MCF 10A (cell line): ENCODE measurements at regions not wholly inside any gene's neighbourhood (a gene's known extent, or its start where the extent isn't known, plus 50 kb on each side); places are given as distances from the start of the nearest gene placed in this dataset.
"Not testable (repeated sequence)": the region's sequence is repeated elsewhere in the genome, so short reads cannot be mapped to it uniquely, and the experiment has no call there.

Source experiments
- BruUV-seq: library from RNA; stranded (reverse); fragments of 400-500 nt; replicated peaks from 2 replicates; lab custom pipeline; 2021; lab: Mats Ljungman, UMichigan
- CTCF ChIA-PET: fragments of 300-600 bp; sonication (Branson Sonifier 250); formaldehyde crosslinking; extraction: SDS; loops from one replicate; lab custom pipeline; 2021; ENCODE audit warnings: antibody characterized with exemption, inconsistent platforms; lab: Yijun Ruan, JAX
- POLR2A ChIA-PET: fragments of 300-600, 350-650 bp; sonication (Branson Sonifier 250); formaldehyde crosslinking; extraction: SDS; loops from one replicate; lab custom pipeline; 2020; ENCODE audit warnings: antibody characterized with exemption, inconsistent platforms; lab: Yijun Ruan, JAX
- DNase-seq: peaks from one replicate; pipeline ENCODE4 v3.0.0-alpha.2; 2018; ENCODE audit not compliant: unreplicated experiment
- H3K27ac Mint-ChIP-seq: one replicate; pipeline ENCODE4 v1.8.0; 2022; ENCODE audit warnings: mild to moderate bottlenecking, low read depth, mixed read lengths; ENCODE audit not compliant: unreplicated experiment
- H3K27me3 Mint-ChIP-seq: one replicate; pipeline ENCODE4 v1.8.0; 2022; ENCODE audit warnings: mixed read lengths; ENCODE audit not compliant: insufficient read depth, unreplicated experiment
- H3K36me3 Mint-ChIP-seq: one replicate; pipeline ENCODE4 v1.8.0; 2022; ENCODE audit warnings: mild to moderate bottlenecking, moderate library complexity, mixed read lengths; ENCODE audit not compliant: insufficient read depth, unreplicated experiment
- H3K4me1 Mint-ChIP-seq: one replicate; pipeline ENCODE4 v1.8.0; 2022; ENCODE audit warnings: mixed read lengths; ENCODE audit not compliant: insufficient read depth, unreplicated experiment
- H3K4me3 Mint-ChIP-seq: one replicate; pipeline ENCODE4 v1.8.0; 2022; ENCODE audit warnings: mild to moderate bottlenecking, moderate library complexity, mixed read lengths; ENCODE audit not compliant: unreplicated experiment
- H3K9me3 Mint-ChIP-seq: one replicate; pipeline ENCODE4 v1.8.0; 2022; ENCODE audit warnings: mixed read lengths; ENCODE audit not compliant: unreplicated experiment
- CTCF ChIP-seq: fragments of 200-600 bp; IDR thresholded peaks from one replicate; pipeline ENCODE4 v1.8.0; 2022; ENCODE audit warnings: antibody characterized with exemption, mild to moderate bottlenecking; ENCODE audit not compliant: unreplicated experiment
- intact Hi-C: fragments of 100-400 bp; cut with micrococcal nuclease; formaldehyde crosslinking; loops from 2 replicates; pipeline ENCODE4 v1.14.1; 2022

DNA sequence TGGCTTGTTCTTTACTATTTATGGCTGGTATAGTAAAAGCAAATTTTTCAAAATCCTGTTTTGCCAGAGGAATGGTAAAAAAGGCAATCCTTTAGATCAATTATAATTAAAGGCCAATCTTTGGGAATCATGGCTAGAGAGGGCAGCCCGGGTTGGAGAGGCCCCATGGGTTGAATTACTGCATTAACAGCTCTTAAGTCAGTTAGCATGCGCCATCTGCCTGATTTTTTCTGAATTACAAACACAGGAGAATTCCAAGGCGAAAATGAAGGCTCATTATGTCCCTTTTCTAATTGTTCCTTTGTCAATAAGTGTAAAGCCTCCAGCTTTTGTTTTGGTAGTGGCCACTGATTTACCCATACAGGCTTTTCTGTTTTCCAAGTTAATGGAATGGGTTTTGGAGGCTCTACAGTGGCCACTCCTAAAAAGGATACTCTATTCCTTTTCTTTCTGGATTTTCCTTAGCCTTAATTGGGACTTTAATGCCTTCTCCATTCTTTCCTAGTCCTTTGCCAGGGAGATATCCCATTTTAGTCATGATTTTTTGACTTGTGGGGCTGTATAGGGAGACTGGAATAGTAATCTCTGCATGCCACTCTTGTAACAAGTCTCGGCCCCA, 114.9 kb upstream of the LARP1 start:
- intact Hi-C loops, result loop anchor here (1.0 to 10.0 kb wide), 4 partner anchors 218 to 666 kb away; no protein-coding TSS in a partner anchor
- not testable (repeated sequence) for BruUV-seq, H3K27ac Mint-ChIP-seq, H3K4me3 Mint-ChIP-seq, H3K27me3 Mint-ChIP-seq, H3K4me1 Mint-ChIP-seq, H3K9me3 Mint-ChIP-seq, H3K36me3 Mint-ChIP-seq
- TF ChIP-seq CTCF, result peak; percentile 88
- ChIA-PET CTCF (interaction anchor here (0.5 to 2.8 kb wide), 26 partner anchors 9 to 670 kb away, joined by 3 to 55 read pairs (median 4); no protein-coding TSS in a partner anchor), POLR2A (interaction anchor here (0.6 to 1.2 kb wide), 2 partner anchors 26 to 174 kb away, joined by 3 read pairs; no protein-coding TSS in a partner anchor)
- DNase-seq, result peak; percentile 52

DNA sequence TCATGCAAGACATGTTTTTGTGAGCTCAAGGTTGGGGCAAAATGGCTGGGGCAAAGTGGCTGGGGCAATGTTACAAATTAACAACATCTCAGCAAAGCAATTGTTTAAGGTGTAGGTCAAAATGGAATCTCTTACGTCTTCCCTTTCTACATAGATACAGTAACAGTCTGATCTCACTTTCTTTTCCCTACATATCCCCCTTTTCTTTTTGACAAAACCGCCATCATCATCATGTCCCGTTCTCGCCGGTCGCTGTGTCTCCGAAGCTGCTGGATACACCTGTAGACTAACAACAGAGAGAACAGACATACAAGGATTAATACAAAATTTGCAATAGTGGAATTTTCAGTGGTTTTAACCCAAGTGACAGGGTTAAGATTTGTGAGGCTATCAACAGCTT, 118.4 kb upstream of the LARP1 start:
- H3K36me3 Mint-ChIP-seq, H3K27me3 Mint-ChIP-seq, H3K27ac Mint-ChIP-seq, H3K4me1 Mint-ChIP-seq, POLR2A ChIA-PET, H3K9me3 Mint-ChIP-seq, intact Hi-C loops, DNase-seq, H3K4me3 Mint-ChIP-seq, BruUV-seq: not testable (repeated sequence)
- CTCF ChIA-PET, result interaction anchor here (0.9 to 1.6 kb wide), 3 partner anchors 25 to 169 kb away, joined by 3 to 9 read pairs (median 3); no protein-coding TSS in a partner anchor

DNA sequence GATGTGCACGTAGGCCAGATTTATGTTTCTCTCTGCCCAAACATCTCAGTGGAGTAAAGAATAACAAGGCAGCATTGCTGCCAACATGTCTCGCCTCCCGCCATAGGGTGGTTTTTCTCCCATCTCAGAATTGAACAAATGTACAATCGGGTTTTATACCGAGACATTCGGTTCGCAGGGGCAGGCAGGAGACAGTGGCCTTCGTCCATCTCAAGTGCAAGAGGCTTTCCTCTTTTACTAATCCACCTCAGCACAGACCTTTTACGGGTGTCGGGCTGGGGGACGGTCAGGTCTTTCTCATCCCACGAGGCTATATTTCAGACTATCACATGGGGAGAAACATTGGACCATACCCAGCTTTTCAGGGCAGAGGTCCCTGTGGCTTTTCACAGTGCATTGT, 118.9 kb upstream of the LARP1 start:
- DNase-seq, H3K27ac Mint-ChIP-seq, POLR2A ChIA-PET, H3K9me3 Mint-ChIP-seq, H3K4me1 Mint-ChIP-seq, intact Hi-C loops, H3K27me3 Mint-ChIP-seq, H3K4me3 Mint-ChIP-seq, BruUV-seq, H3K36me3 Mint-ChIP-seq: not testable (repeated sequence)
- CTCF ChIA-PET, result interaction anchor here (0.7 to 1.7 kb wide), 4 partner anchors 24 to 252 kb away, joined by 3 to 8 read pairs (median 4); no protein-coding TSS in a partner anchor

DNA sequence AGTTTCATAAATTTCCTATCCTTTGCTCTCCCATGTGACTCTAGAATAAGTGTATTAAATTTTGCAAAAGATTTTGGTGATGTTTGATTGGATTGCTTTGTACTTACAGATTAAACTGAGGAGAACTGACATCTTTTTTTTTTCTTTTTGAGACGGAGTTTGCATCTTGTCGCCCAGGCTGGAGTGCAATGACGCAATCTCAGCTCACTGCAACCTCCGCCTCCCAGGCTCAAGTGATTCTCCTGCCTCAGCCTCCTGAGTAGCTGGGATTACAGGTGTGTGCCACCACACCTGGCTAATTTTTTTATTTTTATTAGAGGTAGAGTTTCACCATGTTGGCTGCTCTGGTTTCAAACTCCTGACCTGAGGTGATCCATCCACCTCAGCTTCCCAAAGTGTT, 121.4 kb upstream of the LARP1 start:
- BruUV-seq, H3K9me3 Mint-ChIP-seq, DNase-seq, H3K4me3 Mint-ChIP-seq, H3K27me3 Mint-ChIP-seq, POLR2A ChIA-PET, H3K36me3 Mint-ChIP-seq, H3K4me1 Mint-ChIP-seq, H3K27ac Mint-ChIP-seq, intact Hi-C loops: not testable (repeated sequence)
- CTCF ChIA-PET, result interaction anchor here (0.6 to 1.8 kb wide), 7 partner anchors 9 to 658 kb away, joined by 3 to 4 read pairs (median 3); no protein-coding TSS in a partner anchor

GRCh38 chr5:154631141-154631540, 124.0 kb upstream of the LARP1 start:
- Mint-ChIP-seq H3K27me3 (no peaks in the 10 kb centered on the region), H3K9me3 (no peaks in the 10 kb centered on the region), H3K4me3 (no peak overlapping the region), H3K4me1 (no peaks in the 10 kb centered on the region), H3K36me3 (no peaks in the 10 kb centered on the region), H3K27ac (no peak overlapping the region)
- no peak for DNase-seq
- intact Hi-C loops, result no loop called here
- CTCF ChIA-PET, result interaction anchor here (0.6 to 3.9 kb wide), 11 partner anchors 9 to 656 kb away, joined by 3 to 20 read pairs (median 4); no protein-coding TSS in a partner anchor
- no TSS peak for BruUV-seq
- POLR2A ChIA-PET, result no interaction called here
- no peak for TF ChIP-seq CTCF
